ENCODE measurements at regions not wholly inside any gene's neighbourhood (a gene's known extent, or its start where the extent isn't known, plus 50 kb on each side); places are given as distances from the start of the nearest gene placed in this dataset.

DNA sequence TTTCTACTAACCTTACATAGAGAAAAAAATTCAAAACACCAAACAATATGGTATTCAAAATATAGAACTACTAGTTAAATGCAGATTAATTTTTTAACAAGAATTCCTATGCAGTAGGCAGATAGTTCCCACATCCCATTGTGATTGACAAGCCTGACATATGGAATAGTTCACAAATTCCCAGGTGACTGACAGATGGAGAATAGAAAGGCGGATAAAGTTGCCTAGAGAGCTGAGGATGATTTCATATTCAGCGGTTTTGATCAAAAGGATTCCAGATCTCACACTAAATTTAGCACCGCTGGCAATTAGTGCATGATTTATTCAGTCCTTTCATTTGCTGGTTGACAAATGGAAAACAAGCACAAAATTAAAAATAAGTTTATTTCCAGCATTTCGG, 733.7 kb upstream of the POU3F3 start (continued):
- TF ChIP-seq, protein P1, sequence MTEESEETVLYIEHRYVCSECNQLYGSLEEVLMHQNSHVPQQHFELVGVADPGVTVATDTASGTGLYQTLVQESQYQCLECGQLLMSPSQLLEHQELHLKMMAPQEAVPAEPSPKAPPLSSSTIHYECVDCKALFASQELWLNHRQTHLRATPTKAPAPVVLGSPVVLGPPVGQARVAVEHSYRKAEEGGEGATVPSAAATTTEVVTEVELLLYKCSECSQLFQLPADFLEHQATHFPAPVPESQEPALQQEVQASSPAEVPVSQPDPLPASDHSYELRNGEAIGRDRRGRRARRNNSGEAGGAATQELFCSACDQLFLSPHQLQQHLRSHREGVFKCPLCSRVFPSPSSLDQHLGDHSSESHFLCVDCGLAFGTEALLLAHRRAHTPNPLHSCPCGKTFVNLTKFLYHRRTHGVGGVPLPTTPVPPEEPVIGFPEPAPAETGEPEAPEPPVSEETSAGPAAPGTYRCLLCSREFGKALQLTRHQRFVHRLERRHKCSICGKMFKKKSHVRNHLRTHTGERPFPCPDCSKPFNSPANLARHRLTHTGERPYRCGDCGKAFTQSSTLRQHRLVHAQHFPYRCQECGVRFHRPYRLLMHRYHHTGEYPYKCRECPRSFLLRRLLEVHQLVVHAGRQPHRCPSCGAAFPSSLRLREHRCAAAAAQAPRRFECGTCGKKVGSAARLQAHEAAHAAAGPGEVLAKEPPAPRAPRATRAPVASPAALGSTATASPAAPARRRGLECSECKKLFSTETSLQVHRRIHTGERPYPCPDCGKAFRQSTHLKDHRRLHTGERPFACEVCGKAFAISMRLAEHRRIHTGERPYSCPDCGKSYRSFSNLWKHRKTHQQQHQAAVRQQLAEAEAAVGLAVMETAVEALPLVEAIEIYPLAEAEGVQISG (CRISPR knock-in tag; IDR thresholded peaks at IDR 0.05), result no peak
- TF ChIP-seq SNRNP70 (IDR thresholded peaks at IDR 0.05; ENCODE audit: low read depth, low read length) (no peak), MTA1 (CRISPR knock-in tag; IDR thresholded peaks at IDR 0.05; ENCODE audit: borderline replicate concordance) (no peak)

DNA sequence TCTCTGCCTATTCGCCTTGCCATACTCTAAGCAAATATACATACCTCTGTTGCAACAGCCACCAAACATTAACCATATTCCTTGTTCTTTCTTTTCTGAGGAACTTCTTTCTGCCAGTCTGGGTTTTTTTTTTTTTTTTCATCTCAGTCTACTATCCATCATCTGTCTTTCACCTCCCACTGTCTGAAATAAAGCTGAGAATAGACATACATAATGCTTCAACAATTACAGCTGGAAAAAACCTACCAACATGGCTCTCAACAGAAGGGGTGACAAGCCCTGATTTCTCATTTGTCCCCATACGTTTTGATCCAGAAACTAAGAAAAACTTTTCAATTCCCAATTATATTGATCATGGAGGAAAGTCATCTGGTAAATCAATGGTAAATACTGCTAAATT, 728.8 kb upstream of the POU3F3 start:
- H2AFZ ChIP-seq (ENCODE audit: low read length), result no peak overlapping the region
- no TSS peak for BruUV-seq (replicated peaks)
- TF ChIP-seq ZNF44 (CRISPR knock-in tag; IDR thresholded peaks at IDR 0.05) (no peak), CENPX (CRISPR knock-in tag; IDR thresholded peaks at IDR 0.05) (no peak), ATAD3A (CRISPR knock-in tag; IDR thresholded peaks at IDR 0.05) (no peak), ZSCAN31 (CRISPR knock-in tag; IDR thresholded peaks at IDR 0.05; ENCODE audit: low read depth) (no peak), SOX13 (IDR thresholded peaks at IDR 0.05) (no peak), SOX13 (CRISPR knock-in tag; conservative IDR thresholded peaks at IDR 0.05 in 1 of 2, IDR thresholded peaks at IDR 0.05 in 1 of 2) (no peak), ZNF468 (CRISPR knock-in tag; IDR thresholded peaks at IDR 0.05) (no peak), KLF15 (CRISPR knock-in tag; IDR thresholded peaks at IDR 0.05; ENCODE audit: borderline replicate concordance) (no peak), ZNF782 (CRISPR knock-in tag; IDR thresholded peaks at IDR 0.05; ENCODE audit: borderline replicate concordance) (no peak), RXRA (CRISPR knock-in tag; IDR thresholded peaks at IDR 0.05) (no peak), ZNF556 (CRISPR knock-in tag; IDR thresholded peaks at IDR 0.05; ENCODE audit: borderline replicate concordance) (no peak)
- TF ChIP-seq, protein P2, sequence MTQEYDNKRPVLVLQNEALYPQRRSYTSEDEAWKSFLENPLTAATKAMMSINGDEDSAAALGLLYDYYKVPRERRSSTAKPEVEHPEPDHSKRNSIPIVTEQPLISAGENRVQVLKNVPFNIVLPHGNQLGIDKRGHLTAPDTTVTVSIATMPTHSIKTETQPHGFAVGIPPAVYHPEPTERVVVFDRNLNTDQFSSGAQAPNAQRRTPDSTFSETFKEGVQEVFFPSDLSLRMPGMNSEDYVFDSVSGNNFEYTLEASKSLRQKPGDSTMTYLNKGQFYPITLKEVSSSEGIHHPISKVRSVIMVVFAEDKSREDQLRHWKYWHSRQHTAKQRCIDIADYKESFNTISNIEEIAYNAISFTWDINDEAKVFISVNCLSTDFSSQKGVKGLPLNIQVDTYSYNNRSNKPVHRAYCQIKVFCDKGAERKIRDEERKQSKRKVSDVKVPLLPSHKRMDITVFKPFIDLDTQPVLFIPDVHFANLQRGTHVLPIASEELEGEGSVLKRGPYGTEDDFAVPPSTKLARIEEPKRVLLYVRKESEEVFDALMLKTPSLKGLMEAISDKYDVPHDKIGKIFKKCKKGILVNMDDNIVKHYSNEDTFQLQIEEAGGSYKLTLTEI (CRISPR knock-in tag; conservative IDR thresholded peaks at IDR 0.05), result no peak
- TF ChIP-seq, protein P3, sequence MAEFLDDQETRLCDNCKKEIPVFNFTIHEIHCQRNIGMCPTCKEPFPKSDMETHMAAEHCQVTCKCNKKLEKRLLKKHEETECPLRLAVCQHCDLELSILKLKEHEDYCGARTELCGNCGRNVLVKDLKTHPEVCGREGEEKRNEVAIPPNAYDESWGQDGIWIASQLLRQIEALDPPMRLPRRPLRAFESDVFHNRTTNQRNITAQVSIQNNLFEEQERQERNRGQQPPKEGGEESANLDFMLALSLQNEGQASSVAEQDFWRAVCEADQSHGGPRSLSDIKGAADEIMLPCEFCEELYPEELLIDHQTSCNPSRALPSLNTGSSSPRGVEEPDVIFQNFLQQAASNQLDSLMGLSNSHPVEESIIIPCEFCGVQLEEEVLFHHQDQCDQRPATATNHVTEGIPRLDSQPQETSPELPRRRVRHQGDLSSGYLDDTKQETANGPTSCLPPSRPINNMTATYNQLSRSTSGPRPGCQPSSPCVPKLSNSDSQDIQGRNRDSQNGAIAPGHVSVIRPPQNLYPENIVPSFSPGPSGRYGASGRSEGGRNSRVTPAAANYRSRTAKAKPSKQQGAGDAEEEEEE (CRISPR knock-in tag; IDR thresholded peaks at IDR 0.05; ENCODE audit: borderline replicate concordance), result no peak

More for the DNA sequence above, 728.8 kb upstream of the POU3F3 start:
- ATAC-seq (no peak), DNase-seq (ENCODE audit: low spot score) (no peak), FAIRE-seq (no peak)
- intact Hi-C loops (cut with micrococcal nuclease; ENCODE audit: unreplicated experiment), result loop anchor here (2.0 kb wide), 1 partner anchor 28 kb away; no protein-coding TSS in a partner anchor
- Histone ChIP-seq H3K27me3 (ENCODE audit: control insufficient read depth in 1 of 2, insufficient read depth in 2 of 2, low read length in 2 of 2) (no peaks in the 10 kb centered on the region), H3K4me3 (replicated peaks in 1 of 3; ENCODE audit: insufficient read depth in 1 of 3, low read depth in 2 of 3, low read length in 3 of 3) (no peak overlapping the region), H3K9me3 (ENCODE audit: low read length) (no peaks in the 10 kb centered on the region), H3K27ac (ENCODE audit: extremely low read length, insufficient read depth, low read length) (no peak overlapping the region), H3K9ac (ENCODE audit: insufficient read depth, low read depth, low read length) (no peak overlapping the region), H3K4me1 (ENCODE audit: insufficient read depth, low read length) (no peaks in the 10 kb centered on the region), H3K79me2 (ENCODE audit: insufficient read depth, low read length) (no peaks in the 10 kb centered on the region), H4K20me1 (ENCODE audit: insufficient read depth, low read length) (no peaks in the 10 kb centered on the region), H3K36me3 (replicated peaks in 1 of 2; ENCODE audit: control insufficient read depth in 1 of 2, insufficient read depth in 2 of 2, low read length in 2 of 2) (no peaks in the 10 kb centered on the region), H3K4me2 (ENCODE audit: low read depth, low read length) (no peak overlapping the region)
- POLR2A ChIA-PET, result no interaction called here
- in situ Hi-C loops (cut with HindIII; ENCODE audit: extremely low pct_ligation_motif_present, low pct_unique_long_range_greater_than_20kb), result no loop called here
- WGBS (ENCODE audit: low lambda C conversion rate), result 2% methylated on average over 2 of the region's 2 CpGs
- CTCF ChIA-PET (ENCODE audit: low intra/inter-chr PET ratio, low total read pairs), result no interaction called here

All from HepG2 (cell line).